Fibroblast of upper back skin (primary cell): ENCODE measurements at regions not wholly inside any gene's neighbourhood (a gene's known extent, or its start where the extent isn't known, plus 50 kb on each side); places are given as distances from the start of the nearest gene placed in this dataset.

Experiments used
- DNase-seq: peaks from one replicate; pipeline ENCODE4 v3.0.0-alpha.2; 2013

DNA sequence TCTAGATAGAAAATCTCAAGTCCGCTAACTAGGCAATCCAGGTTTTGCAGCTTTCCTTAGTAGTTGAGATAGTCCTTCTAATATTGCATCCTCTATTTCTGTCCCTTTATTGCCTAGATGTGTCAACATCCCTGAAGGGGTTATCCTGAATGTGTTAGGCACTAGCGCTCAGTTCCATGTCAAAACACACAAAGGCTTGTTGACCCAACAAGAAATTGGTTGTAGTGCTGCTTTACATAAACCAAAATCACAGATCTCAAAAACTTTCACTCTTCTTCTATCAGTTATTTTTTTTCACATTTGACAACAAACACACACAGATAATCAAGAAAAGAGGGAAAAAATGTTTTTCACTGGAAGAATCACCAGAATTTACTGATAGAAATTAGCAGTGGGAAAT is 51.4 kb upstream of the SOX2 start:
- no peak for DNase-seq

DNA sequence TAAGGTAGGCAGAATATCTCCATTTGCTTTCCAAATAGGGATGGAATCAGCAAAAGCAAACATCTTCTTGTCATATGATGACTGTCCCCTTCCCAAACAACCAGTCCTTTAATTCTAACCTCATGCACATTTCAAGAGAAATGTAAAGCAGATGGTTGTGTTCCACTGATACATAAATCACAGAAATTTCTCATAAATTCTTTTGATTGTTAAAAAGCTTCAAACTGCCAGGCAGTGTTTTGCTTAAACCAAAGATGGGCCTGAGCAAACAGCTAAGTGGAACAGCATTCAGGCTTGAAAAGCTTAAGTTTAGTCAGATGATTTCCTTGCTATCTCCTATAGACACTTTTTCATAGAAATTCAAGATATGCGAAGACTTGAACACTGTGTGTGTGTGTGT is 74.3 kb upstream of the SOX2 start:
- peak; percentile 34 for DNase-seq

DNA sequence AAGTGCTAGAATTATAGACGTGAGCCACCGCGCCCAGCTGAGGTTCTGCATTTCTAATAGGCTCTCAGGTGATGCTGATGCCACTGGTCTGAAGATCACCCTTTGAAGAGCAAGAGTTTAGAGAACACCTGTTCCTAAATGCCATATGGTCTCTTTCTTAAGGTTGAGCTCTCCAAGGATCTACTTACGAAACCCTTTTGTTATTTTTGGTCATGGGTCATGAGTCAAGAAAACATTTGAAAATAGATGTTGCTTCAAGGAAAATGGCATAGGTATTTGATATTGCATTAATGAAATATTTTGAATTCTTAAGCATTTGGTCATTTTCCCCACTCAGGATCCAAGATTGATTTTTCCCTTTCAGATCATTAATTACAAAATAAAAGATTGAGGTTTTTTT is 74.7 kb upstream of the SOX2 start:
- peak; percentile 48 for DNase-seq

DNA sequence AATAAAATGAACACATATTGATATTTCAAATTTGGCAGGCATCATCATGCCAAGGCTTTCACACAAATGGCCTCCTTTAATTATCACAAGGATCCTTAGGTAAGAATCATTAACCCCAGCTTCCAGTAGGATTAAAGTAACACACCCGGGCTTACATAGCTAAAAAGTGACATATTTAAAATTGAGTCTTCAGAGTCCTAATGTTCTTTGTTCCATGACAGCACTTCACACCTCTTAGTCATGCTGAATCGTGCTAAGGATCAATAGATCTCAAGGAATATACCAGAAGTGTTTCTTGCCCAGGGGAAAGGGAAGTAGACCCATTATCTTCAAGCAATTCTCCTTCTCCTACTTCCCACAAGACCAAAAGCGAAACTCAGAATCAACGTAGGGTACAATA is 76.6 kb upstream of the SOX2 start:
- DNase-seq: no peak

DNA sequence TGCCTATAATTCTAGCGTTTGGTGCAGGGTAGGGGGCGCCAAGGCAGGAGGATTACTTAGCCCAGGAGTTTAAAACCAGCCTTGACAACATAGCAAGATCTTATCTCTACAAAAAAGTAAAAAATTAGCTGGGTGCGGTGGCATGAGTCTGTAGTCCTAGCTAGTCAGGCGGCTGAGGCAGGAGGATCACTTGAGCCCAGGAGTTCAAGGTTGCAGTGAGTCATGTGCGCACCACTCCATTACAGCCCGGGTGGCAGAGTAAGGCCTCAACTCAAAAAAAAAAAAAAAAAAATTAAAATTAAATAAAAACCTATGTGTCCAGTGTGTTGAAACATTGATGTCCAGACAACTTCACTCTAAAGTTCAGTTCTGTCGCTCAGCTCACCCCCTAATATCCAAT is 78.2 kb upstream of the SOX2 start:
- DNase-seq: no peak

DNA sequence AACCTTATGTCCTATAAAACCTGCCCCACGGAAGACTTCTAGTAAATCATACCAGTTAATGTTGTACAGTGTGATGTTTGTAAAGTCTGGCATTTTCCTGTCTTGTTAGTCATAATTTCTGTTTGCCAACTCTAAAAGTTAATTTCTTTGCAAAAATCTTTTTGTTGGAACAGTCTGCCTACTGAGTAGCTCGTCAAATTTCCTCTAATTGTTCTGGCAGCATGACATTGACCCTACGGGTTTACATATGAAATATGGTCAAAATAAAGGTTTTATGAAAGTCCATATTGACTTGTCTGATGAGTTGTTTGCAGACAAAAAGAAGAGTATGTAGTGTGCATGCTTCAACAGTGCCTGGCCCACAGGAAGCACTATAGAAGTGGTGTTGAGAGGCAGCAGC is 79.8 kb upstream of the SOX2 start:
- DNase-seq: no peak

DNA sequence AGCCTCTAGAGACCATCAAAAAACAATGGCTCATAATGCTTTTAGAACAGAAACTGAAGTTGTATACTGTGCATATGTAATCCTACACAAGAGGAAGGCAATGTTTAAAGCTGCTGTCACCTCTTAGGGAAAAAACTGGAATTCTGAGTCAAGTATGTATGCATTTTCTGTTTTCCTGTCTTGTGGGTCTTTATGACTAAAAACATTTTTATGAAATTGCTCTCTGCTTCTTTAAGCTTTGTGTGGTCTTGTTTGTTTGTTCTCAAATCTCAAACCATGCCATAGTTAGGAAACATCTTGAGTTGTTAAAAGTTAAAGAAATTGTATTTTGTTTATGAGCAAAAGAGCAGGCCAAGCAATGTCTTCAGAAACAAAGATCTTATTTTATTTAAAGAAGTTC is 80.9 kb upstream of the SOX2 start:
- DNase-seq: peak; percentile 35

DNA sequence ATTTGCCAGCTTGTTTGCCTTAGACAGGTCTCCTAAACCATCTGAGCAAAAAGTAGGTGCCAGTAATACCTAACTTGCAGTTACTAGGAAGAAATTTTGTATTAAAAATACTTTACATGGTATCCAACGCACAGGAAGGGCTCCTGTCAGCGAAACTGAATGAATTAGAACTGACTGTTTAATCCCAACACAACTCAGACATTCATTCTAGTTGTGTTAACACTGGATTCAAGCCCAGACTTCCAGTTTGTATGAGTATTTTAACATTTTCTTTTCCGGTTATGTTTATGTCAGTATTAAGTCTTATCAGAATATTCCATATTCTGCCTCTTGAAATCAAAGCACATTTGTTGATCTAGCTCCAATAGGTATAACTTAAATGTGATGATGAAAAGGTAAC is 82.0 kb upstream of the SOX2 start:
- peak; percentile 24 for DNase-seq

DNA sequence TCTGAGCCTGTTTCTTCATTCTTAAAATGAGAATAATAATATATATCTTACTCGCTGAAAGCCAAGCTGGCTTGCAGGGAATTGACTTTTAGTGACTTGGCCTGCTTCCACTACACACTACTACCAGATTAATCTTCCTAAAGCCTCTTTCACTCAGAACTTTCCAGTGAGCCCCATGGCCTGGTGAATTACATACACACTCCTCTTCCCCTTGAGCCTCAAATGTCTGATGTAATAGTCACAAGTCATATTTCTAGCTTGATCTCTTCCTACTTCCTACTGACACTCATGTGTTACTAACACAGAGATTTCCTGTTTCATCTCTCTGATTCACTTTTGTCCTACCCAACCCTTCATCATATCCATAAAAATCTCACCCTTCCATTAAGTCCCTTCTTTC is 82.7 kb upstream of the SOX2 start:
- DNase-seq: peak; percentile 80

DNA sequence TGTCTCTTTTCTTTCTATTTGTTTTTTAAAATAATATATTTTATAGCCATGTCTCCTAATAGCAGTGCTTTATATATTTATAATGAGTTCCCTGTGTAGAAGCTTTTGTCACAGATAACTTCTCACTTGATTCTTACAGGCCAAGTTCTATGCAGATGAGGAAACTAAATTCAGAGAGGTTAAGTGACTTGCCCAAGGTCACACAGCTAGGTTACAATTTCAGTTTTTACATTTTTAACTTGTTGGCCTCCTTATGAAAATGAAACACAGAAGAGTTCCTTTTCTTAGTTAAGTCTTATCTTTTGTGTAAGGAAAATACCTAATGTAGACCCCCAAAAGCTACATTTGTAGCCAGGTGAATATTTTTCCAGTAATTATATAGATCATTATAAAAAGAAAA is 83.3 kb upstream of the SOX2 start:
- no peak for DNase-seq

DNA sequence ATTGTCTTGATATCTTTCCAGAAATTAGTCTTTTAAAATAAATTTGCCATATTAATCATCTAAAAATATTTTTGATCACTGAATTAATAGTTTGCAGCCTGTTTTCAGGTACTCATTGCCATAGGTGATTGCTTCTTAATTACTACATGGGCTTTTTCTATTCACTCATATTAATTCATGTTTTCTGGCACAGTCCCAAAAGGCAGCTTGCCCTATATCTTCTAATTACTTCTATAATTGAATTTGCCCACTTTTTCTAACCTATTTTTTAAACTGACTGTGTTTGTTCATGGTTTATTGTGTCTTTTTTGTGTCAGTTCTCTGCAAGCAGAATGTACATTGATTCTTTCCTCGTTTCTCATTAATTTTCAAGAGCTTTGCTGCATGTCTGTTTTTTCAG is 85.7 kb upstream of the SOX2 start:
- no peak for DNase-seq

DNA sequence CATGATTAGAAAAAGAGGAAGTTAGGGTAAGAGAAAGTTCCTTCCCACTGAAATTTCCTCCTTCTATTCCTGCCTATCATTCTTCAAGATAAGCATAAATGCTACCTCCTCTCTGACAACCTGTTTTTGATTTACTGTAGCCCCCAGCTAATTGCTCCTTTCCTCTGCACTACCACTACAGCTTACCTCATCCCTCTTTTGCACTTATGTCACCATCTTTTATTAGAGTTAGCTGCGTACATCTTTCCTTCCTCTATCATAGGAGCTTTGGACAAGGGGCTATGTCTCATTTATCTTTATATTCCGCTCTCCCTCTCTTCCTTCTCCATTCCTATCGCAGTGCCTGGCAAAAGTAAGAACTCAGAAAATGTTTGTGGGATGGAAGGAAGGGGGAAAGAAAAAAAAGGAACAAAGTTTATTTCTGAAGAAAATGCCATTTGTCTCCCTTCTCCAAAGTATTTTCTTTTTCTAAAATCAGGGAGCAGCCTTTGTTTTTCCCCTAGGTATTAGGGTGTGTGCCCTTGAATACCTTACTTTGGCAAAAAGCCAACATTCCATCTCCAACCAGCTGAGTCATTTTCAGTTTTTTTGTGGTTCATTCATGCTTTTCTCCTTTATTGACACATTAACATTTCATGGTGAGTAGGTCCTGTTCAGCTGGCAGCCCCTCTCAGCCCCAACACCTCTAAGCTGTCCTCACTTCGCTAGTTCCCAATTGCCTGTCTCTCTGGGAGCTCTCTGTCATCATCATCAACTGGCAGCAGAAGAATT is 87.6 kb upstream of the SOX2 start:
- DNase-seq: peak; percentile 62

DNA sequence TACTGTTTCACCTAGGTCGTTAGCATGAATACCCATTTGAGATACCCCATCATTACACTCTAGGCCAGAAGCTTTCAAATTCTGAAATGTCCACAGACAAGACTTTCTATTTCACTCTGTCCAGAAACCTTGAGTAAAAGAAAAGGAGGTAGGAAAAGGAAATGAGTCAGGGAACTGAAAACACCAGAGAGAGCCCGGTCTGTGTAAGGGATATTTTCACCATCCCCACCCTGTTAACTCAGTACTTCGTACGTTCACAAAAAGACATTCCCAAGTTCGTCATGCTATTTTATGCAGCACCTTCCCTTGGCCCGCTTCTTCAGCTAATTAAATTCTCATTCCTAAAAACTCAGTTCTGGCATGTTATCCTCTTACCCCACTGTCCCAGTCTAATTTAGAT is 89.4 kb upstream of the SOX2 start:
- peak; percentile 32 for DNase-seq

DNA sequence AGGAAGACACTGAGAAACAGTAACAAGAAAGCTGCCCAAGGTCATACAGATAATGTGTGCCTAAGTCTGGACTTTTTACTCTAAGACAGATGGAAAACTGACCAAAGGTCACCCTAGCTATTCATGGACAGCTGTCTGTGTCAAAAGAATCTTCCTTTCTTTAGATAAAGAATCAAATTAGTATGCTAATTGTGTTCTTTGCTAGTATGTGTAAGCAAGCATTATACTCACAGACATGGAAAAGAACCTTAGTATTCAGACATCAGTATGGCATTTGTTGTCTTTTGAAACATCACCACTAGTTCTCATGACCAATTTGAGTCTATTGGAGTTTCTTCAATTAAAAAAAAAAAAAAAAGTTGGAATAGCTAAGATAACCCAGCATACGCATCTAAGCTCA is 91.8 kb upstream of the SOX2 start:
- no peak for DNase-seq

DNA sequence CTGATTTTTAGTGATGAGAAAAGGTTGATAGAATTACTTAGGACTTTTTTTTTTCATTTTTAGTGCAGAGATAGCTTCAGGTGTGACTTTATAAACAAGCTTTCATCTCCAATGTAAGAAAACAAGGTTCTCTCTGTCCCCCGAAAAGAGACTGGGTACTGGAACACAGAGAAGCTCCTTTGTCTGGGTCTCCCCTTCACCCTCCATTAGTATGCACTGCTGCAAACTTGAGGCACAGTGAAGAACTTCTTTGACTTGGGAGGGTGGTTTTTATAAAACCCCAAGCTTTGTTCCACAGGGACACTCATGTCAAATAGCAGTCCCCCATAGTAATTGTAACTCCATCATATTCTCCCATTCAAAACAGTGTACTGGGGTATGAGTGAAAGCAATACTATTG is 93.5 kb upstream of the SOX2 start:
- no peak for DNase-seq

DNA sequence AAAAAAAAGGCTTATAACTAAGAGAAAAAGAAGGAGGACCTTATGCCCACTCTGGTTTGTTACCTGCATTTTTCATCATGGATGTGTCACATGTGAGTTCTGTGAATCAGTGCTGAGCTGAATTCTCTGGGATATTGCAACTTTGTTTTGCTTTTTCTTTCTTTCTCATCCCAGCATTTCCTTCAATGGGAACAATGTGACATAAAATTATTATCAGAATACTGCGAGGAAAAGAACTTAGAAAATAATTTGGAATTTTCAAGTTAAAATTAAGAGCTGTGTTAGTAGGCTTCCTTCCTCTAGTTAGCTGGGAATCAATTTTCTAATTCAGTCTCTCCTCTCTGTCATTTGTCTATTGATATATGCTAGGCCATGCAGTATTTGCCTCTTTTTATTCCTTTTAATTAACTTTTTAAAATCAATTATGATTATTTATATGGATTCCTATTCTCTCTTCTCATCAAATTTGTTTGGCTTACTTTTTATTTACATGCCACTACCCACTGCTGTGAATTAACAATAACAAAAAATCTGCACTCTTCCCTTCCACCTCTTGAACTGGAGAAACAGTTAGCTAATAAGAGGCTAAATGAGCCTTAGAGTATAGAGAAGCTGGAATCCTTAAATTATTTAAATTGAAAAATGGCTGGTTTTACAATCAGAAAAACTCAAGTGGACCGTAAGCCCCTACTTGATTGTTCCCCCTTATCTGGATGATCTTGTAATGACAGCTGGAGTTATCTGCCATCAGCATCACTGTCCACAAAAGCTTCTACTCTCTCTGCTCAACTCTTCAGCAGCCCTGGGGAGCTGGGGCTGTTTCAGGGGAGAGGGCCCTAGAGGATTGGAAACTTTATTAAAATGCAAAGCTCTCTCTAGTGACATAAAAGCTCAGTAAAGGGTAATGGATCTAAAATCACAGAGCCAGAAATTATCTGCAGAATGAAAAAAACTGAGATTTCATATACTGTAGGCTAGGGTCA is 95.3 kb upstream of the SOX2 start:
- DNase-seq: no peak

DNA sequence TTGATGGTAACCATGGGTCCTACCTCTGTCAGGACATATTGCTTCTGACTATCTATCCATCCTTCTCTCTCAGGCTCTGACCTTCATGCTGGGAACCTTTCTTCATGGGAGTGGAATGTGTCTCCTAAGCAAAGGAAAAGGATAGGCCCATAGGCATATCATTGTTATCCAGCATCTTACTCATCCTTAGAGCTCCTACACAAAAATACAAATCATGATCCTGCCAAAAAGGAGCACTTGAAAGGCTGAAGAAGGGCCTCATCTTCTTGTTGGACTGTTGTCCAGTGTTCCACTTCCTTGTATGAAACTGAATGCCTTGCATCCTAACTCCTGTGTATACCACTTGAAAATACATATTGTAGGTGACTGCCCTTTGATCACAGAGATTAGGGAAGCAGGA is 96.1 kb upstream of the SOX2 start:
- no peak for DNase-seq

DNA sequence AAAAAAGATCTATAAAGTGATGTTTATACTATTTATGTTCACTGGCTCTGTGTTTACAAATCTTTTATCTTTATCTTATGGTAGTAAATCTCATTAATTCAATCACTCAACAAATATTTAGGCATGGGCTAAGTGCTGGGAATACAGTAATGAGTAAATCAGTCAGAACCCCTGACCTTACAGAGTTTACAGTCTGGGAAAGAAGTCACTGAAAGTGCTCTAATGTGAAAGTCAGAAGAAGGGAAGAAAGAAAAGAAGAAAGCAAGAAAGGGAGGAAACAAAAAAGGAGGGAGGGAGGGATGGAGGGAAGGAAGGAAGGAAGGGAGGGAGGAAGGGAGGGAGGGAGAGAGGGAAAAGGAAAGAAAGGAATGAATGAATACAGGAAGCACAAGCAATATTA is 96.8 kb upstream of the SOX2 start:
- DNase-seq: no peak

DNA sequence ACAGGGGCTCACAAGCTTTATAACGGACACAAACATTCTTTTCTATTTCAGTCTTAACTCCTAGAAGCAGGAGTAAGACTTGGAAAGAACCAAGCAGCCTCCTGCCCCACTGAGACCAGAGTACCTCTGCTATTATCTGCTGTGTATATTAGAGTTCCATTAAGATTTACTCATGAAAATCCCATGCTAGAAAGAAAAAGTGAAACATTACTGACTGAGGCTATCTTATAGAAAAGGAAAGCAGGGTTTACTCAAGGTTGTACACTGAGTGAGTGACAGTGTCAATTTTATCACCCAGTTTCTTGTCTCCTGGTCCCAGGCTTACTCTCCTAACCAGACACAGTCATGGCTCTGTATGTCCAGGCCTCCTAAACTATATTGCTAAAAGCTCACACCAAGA is 97.9 kb upstream of the SOX2 start:
- DNase-seq: no peak

DNA sequence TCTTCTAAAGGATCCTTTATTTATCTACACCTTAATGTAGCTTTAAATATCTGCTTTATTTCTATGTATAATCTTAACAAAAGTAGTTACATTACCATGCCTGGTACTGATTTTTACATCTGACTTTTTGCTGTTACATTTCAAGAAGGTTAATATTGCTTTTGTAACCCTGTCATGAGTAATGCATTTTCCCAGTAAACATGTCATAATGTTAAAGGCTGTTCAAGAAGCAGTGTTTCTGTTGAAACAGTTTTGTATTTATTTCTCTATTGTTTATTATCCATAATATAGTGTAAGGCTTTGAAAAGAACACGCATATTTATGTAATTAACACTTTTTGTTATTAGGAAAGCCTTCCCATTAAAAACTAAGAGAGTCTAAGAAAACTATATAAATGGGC is 98.5 kb upstream of the SOX2 start:
- DNase-seq: no peak

DNA sequence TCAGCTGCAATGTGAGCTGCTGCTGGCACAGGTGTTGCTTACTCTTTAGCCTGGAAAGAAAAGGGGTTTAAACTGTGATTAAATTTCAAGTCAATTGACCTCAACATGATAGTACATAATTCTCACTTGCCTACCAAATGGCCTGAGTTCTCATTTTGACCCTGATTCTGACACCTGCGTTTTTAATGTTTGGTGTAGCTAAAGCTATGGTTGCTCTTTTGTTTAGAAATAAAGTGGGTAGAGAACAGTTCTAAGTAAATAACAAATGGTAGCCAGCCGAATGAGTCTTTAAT is 100.8 kb upstream of the SOX2 start:
- no peak for DNase-seq

DNA sequence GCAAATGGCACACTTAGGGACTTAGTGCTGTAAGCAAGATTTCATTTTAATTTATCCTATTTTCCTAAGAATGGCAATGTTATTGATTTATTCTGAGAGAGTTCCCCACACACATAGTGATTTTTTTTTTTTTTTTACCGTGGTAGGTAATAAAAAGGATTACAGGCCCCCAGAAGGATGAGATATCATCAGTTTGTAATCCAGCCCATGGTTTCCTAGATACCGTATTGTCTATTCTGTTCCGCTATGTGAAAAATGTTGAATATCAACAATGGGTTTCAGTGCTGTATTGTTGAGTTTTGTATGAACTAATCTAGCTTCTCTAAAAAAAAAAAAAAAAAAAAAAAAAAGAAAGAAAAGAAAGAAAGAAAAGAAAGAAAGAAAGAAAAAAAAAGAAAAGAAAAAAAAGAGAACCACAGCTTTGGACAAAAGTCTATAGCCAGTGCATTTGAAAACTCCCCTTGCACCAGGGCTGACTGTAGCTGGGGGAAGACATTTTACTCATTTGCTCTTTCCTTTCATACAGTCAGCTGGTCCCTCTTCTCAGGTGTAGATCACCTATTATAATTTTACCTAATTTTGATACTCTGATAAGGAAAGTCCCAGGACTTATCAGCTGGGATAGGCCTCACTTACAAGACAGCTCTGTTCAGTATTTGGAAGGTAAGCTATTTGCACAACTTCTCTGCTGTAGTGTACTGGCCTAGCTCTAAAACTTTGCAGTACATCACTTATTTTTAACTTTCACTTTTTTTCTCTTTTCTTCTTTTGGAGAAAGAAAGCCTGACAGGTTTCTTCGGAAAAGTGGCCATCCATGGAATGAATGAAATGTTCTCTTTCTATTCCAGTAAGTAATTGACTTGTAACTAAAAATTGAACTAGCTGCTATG is 101.4 kb upstream of the SOX2 start:
- DNase-seq: no peak

DNA sequence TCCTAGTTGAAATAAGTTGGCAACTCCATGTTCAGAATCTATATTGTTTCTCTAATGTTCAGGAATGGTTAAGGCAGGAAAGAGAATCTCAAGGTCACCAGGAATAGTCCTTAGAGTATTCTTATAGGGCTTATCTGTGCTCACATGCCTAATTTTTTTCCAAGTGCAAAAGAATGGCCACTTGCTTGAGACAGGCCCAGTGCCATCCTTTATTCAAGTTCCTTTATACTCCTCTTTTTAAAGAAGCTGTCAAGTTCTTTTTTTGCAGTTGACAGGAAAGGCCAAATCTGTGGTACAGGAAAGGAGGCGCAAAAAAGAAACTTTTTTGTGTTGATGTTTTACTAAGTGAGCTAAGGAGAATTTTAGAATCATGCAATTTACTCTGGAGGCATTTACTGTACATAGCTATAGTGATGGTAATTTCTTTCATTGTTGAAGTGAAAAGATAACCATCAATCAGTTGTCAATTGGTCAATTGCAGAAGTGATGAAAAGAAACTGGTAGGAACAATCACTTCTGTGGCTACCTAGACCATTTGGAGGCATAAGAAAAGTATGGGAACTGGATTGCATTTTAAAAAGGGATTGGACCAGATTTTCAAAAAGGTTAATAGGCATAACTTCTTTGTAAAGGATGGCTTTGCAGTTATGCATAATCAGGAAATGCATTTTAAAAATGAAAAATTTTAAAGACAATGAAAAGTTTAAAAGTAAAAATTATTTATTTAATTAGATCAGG is 102.5 kb upstream of the SOX2 start:
- DNase-seq: no peak
